ENCODE measurements at regions not wholly inside any gene's neighbourhood (a gene's known extent, or its start where the extent isn't known, plus 50 kb on each side); places are given as distances from the start of the nearest gene placed in this dataset.

DNA sequence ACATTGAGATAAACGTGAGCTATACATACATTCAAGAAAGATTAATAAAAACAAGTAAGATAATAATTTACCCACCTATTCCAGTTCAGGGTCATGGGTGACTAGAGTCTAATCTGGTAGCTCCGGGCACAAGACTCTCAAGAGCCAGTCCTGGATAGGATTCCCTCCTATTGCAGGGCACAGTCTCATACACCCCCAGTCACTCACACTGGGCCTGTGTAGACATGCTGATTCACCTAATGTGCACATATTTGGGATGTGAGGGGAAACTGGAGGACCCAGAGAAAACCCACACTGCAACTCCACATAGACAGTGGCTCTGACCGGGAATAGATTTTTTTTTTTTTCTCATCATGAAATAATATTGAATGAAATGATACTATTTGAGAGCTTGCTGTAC, 81.5 kb upstream of the THUMPD2 start:
- in situ Hi-C loops (cut with MboI) (no loop called here), intact Hi-C loops (cut with micrococcal nuclease; ENCODE audit: unreplicated experiment) (no loop called here)
- H3K79me2 ChIP-seq (ENCODE audit: control insufficient read depth, insufficient read depth, low read length): no peaks in the 10 kb centered on the region
- ChIA-PET CTCF (interaction anchor here (0.7 kb wide), 1 partner anchor 130 kb away, joined by 3 read pairs; no protein-coding TSS in a partner anchor), SMC1A (ENCODE audit: uncharacterized antibody, unreplicated experiment) (no interaction called here), RAD21 (ENCODE audit: unreplicated experiment) (no interaction called here), POLR2A (no interaction called here)
- BruUV-seq (replicated peaks): no TSS peak
- no peak overlapping the region for H3K4me3 ChIP-seq
- 38% methylated on average over 3 of the region's 3 CpGs for WGBS (ENCODE audit: insufficient coverage, insufficient replicate concordance, low lambda C conversion rate, missing lambda C conversion rate)
- H4K20me1 ChIP-seq (ENCODE audit: control insufficient read depth, insufficient read depth): no peaks in the 10 kb centered on the region
- H3K9me3 ChIP-seq (replicated peaks; ENCODE audit: control insufficient read depth, insufficient read depth, low read length): no peaks in the 10 kb centered on the region
- TF ChIP-seq BRCA1 (IDR thresholded peaks at IDR 0.05; ENCODE audit: low read depth, low read length): no peak
- TF ChIP-seq, protein P1, sequence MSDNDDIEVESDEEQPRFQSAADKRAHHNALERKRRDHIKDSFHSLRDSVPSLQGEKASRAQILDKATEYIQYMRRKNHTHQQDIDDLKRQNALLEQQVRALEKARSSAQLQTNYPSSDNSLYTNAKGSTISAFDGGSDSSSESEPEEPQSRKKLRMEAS (IDR thresholded peaks at IDR 0.05; ENCODE audit: low read depth, low read length): no peak
- no peak for TF ChIP-seq ZSCAN29 (IDR thresholded peaks at IDR 0.05)
- no peak for TF ChIP-seq SRF (IDR thresholded peaks at IDR 0.05; ENCODE audit: low read depth in 2 of 2, low read length in 2 of 2)
- no peak for TF ChIP-seq ZBTB40 (IDR thresholded peaks at IDR 0.05; ENCODE audit: borderline replicate concordance)
- TF ChIP-seq SMARCA5 (IDR thresholded peaks at IDR 0.05): no peak
- TF ChIP-seq ZNF592 (IDR thresholded peaks at IDR 0.05): no peak
- TF ChIP-seq BCL11A (IDR thresholded peaks at IDR 0.05; ENCODE audit: low read depth, low read length): no peak
- TF ChIP-seq KDM1A (IDR thresholded peaks at IDR 0.05; ENCODE audit: borderline replicate concordance): no peak
- no peak for TF ChIP-seq FOS (IDR thresholded peaks at IDR 0.05; ENCODE audit: borderline replicate concordance, extremely low read depth, insufficient read length)
- TF ChIP-seq SPI1 (IDR thresholded peaks at IDR 0.05; ENCODE audit: borderline replicate concordance, insufficient read depth, low read depth, low read length): no peak
- H3K4me1 ChIP-seq (ENCODE audit: control insufficient read depth, insufficient read depth, low read length): no peaks in the 10 kb centered on the region
- H3K27ac ChIP-seq (ENCODE audit: control insufficient read depth, insufficient read depth): no peak overlapping the region
- no peak overlapping the region for H3K9ac ChIP-seq (ENCODE audit: control insufficient read depth, insufficient read depth, low read length)
- H2AFZ ChIP-seq (ENCODE audit: control insufficient read depth, low read depth, low read length): no peak overlapping the region
- DNase-seq (ENCODE audit: low read depth, low spot score): no peak
- no peak overlapping the region for H3K4me2 ChIP-seq (ENCODE audit: control insufficient read depth, insufficient read depth)
- no peak for ATAC-seq
- H3K36me3 ChIP-seq (ENCODE audit: control insufficient read depth in 2 of 2, insufficient read depth in 2 of 2, low read length in 1 of 2): no peaks in the 10 kb centered on the region
- no peaks in the 10 kb centered on the region for H3K27me3 ChIP-seq (replicated peaks in 1 of 2; ENCODE audit: control insufficient read depth in 2 of 2, insufficient read depth in 2 of 2, low read length in 1 of 2)
- FAIRE-seq: no peak

Data from GM12878 (cell line).